LNCaP clone FGC (cell line): ENCODE measurements at regions not wholly inside any gene's neighbourhood (a gene's known extent, or its start where the extent isn't known, plus 50 kb on each side); places are given as distances from the start of the nearest gene placed in this dataset.

Experiments
- DNase-seq: peaks from one replicate; pipeline ENCODE4 v3.0.0-alpha.2; 2011; ENCODE audit warnings: low read depth
- H3K4me3 ChIP-seq: 2 replicates; pipeline ENCODE4 v1.5.1; 2011; ENCODE audit warnings: mild to moderate bottlenecking, low read depth, low read length, control low read depth
- TF ChIP-seq, protein P1 (sequence below): IDR thresholded peaks from 2 replicates; pipeline ENCODE4 v1.5.1; 2012; ENCODE audit warnings: mild to moderate bottlenecking; ENCODE audit not compliant: control insufficient read depth, insufficient read depth; ENCODE audit errors: extremely low read depth

- H3K4me3 ChIP-seq, result no peak overlapping the region
- no peak for DNase-seq
- TF ChIP-seq, protein P1, sequence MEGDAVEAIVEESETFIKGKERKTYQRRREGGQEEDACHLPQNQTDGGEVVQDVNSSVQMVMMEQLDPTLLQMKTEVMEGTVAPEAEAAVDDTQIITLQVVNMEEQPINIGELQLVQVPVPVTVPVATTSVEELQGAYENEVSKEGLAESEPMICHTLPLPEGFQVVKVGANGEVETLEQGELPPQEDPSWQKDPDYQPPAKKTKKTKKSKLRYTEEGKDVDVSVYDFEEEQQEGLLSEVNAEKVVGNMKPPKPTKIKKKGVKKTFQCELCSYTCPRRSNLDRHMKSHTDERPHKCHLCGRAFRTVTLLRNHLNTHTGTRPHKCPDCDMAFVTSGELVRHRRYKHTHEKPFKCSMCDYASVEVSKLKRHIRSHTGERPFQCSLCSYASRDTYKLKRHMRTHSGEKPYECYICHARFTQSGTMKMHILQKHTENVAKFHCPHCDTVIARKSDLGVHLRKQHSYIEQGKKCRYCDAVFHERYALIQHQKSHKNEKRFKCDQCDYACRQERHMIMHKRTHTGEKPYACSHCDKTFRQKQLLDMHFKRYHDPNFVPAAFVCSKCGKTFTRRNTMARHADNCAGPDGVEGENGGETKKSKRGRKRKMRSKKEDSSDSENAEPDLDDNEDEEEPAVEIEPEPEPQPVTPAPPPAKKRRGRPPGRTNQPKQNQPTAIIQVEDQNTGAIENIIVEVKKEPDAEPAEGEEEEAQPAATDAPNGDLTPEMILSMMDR, result no peak
Measured at GRCh38 chrX:69077895-69078455, 87.3 kb downstream of the PJA1 start.

DNA sequence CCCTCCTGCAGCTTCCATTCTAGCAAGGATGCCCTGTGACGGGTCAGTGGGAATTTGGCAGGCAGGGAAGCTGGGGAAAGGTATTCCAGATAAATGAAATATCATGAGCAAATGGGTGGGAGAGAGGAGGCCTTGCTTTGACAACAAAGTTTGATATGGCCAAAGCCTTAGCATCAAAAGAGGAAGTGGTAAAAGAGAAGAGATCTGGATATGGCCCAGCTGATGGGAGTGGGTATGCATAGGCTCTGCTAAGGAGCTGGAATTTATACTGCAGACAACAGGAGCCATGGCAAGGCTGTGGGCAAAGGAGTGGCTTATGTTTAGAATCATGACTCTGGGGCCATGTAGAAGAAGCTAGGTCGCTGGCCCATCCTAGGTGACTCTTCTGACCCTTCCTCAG is 89.2 kb downstream of the PJA1 start:
- TF ChIP-seq, protein P1, result no peak
- no peak overlapping the region for H3K4me3 ChIP-seq
- no peak for DNase-seq

GRCh38 chrX:69074726-69075125 is 90.5 kb downstream of the PJA1 start:
- H3K4me3 ChIP-seq, result no peak overlapping the region
- TF ChIP-seq, protein P1, result no peak
- DNase-seq, result no peak

DNA sequence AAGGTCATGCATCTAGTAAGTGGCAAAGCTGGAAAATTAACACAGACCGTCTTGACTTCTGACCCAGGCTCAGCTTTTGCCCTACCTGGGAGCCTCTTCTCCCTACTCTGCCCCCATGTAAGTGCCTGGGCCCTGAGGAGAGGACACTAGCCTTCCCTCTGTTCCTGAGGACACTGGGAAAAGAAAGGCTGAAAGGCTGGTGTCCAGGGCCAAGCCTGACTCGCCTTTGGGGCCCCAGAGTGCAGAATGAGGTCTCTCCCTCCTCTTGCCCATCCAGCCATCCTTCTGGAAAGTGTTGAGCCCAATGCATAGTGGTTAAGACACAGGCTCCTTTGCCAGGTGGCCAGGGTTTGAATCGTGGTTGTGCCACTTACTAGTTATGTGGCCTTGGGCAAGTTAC is 91.5 kb downstream of the PJA1 start:
- DNase-seq, result no peak
- no peak overlapping the region for H3K4me3 ChIP-seq
- TF ChIP-seq, protein P1, result no peak

GRCh38 chrX:69073241-69073640 is 92.0 kb downstream of the PJA1 start:
- TF ChIP-seq, protein P1, result no peak
- no peak for DNase-seq

GRCh38 chrX:69072486-69073006 is 92.7 kb downstream of the PJA1 start:
- H3K4me3 ChIP-seq, result no peak overlapping the region
- TF ChIP-seq, protein P1, result no peak
- no peak for DNase-seq

More at GRCh38 chrX:69073241-69073640, 92.0 kb downstream of the PJA1 start:
- no peak overlapping the region for H3K4me3 ChIP-seq
